ENCODE measurements at regions not wholly inside any gene's neighbourhood (a gene's known extent, or its start where the extent isn't known, plus 50 kb on each side); places are given as distances from the start of the nearest gene placed in this dataset.

GRCh38 chr5:28448791-28449190 is 1410.4 kb upstream of the CDH9 start:
- TF ChIP-seq CTCF (conservative IDR thresholded peaks at IDR 0.05; ENCODE audit: low read length) = no peak
- TF ChIP-seq EZH2phosphoT487 (IDR thresholded peaks at IDR 0.05; ENCODE audit: borderline replicate concordance, low read depth, low read length) = no peak

Data from OCI-LY7 (cell line).